ENCODE measurements at regions not wholly inside any gene's neighbourhood (a gene's known extent, or its start where the extent isn't known, plus 50 kb on each side); places are given as distances from the start of the nearest gene placed in this dataset.

DNA sequence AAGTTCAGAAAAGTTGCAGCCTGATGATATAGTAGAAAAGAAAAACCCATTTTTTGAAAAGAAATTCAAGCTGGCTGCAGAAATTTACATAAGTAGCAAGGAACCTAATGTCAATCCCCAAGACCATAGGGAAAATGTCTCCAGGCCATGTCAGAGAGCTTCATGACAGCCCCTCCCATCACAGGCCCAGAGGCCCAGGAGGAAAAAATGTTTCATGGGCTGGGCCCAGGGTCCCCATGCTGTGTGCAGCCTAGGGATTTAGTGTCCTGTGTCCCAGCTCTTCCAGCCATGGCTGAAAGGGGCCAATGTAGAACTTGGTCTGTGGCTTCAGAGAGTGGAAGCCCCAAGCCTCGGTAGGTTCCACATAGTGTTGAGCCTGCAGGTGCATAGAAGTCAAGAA lies 220.3 kb downstream of the CSNK1G3 start:
- no peak for TF ChIP-seq MYC (IDR thresholded peaks at IDR 0.05; ENCODE audit: low read depth, low read length)
- no peak for TF ChIP-seq CTCF (IDR thresholded peaks at IDR 0.05; ENCODE audit: extremely low read depth in 1 of 2, insufficient read depth in 1 of 2, low read depth in 1 of 2, low read length in 2 of 2)
- no peak for TF ChIP-seq MAX (IDR thresholded peaks at IDR 0.05; ENCODE audit: insufficient read depth, insufficient read length)
- no peak for TF ChIP-seq POLR2AphosphoS5 (IDR thresholded peaks at IDR 0.05; ENCODE audit: insufficient read depth, low read depth, low read length)
- no peak for TF ChIP-seq EZH2 (IDR thresholded peaks at IDR 0.05; ENCODE audit: borderline replicate concordance, low read depth, low read length, severe bottlenecking)
- TF ChIP-seq POLR2A (IDR thresholded peaks at IDR 0.05; ENCODE audit: low read depth, low read length) = no peak
- no peak for TF ChIP-seq FOS (IDR thresholded peaks at IDR 0.05; ENCODE audit: borderline replicate concordance, insufficient read depth, low read length)
- TF ChIP-seq JUN (IDR thresholded peaks at IDR 0.05; ENCODE audit: borderline replicate concordance, insufficient read depth, insufficient read length, low read depth) = no peak
- TF ChIP-seq GATA2 (IDR thresholded peaks at IDR 0.05; ENCODE audit: insufficient read depth, insufficient read length, low read depth, low read length) = no peak

Data from endothelial cell of umbilical vein (primary cell).